ENCODE measurements at regions not wholly inside any gene's neighbourhood (a gene's known extent, or its start where the extent isn't known, plus 50 kb on each side); places are given as distances from the start of the nearest gene placed in this dataset.
"Not testable (repeated sequence)": the region's sequence is repeated elsewhere in the genome, so short reads cannot be mapped to it uniquely, and the experiment has no call there.

DNA sequence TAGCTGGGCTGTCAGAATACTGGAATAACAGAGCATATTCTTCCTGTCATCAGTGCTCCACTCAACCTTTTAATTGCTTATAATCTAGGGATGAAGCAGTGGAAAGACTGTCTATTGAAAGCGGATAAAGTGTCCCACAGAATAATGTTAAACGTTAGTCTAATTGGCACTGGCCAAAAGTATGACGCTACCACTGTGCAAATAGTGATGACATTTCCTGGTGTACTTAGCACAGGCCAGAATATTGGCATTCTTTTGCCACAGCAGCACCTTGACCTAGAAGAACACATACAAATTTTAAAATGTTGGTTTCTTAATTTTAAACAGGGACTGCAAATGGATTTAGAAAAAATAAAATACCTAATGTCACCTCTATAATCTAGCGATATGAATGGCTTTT, 635.2 kb upstream of the SPANXN1 start:
- Histone ChIP-seq H3K9me3 (ENCODE audit: control insufficient read depth in 1 of 2, insufficient read depth in 1 of 2, low read length in 2 of 2) (no peaks in the 10 kb centered on the region), H3K27me3 (ENCODE audit: control insufficient read depth in 1 of 2, insufficient read depth in 2 of 2, low read length in 2 of 2) (no peaks in the 10 kb centered on the region), H3K4me3 (ENCODE audit: low read length) (no peak overlapping the region), H3K4me1 (ENCODE audit: insufficient read depth, low read length) (no peaks in the 10 kb centered on the region), H3K27ac (ENCODE audit: low read depth in 1 of 2, low read length in 2 of 2) (no peak overlapping the region), H3K36me3 (ENCODE audit: insufficient read depth, low read length) (no peaks in the 10 kb centered on the region)
- Mint-ChIP-seq H3K9me3 (no peaks in the 10 kb centered on the region), H3K36me3 (ENCODE audit: low read depth) (no peaks in the 10 kb centered on the region), H3K4me3 (no peak overlapping the region), H3K27me3 (no peaks in the 10 kb centered on the region), H3K4me1 (ENCODE audit: low read depth) (no peaks in the 10 kb centered on the region), H3K27ac (no peak overlapping the region)
- TF ChIP-seq CTCF (IDR thresholded peaks at IDR 0.05) = no peak
- intact Hi-C loops (cut with DNase I, micrococcal nuclease) = no loop called here
- DNase-seq (no peak), ATAC-seq (ENCODE audit: poor library complexity) (no peak)
- ChIA-PET CTCF (no interaction called here), POLR2A (no interaction called here)

DNA sequence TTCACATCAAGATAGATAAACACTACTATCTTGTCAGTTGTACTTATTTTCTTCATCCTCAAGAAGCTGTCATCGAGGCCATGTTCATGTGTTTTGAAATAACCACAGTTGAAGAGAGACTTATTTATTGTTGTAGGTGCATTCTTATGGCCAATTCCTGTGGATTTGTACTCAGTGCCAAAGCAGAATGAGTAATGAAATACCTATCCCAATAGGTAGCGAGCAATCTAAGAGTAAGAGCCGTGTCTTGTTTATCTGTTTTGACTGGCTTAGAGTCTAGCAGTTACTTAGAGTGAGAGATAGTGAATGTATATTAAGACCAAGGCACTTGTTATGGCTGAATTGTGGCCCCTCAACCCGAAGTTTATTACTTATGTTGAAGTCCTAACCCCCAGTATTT, 631.0 kb upstream of the SPANXN1 start:
- H3K4me3 Mint-ChIP-seq = no peak overlapping the region
- DNase-seq (no peak), ATAC-seq (ENCODE audit: poor library complexity) (no peak)

GRCh38 chrX:144627947-144628346, 619.4 kb upstream of the SPANXN1 start:
- Mint-ChIP-seq H3K27ac (no peak overlapping the region), H3K4me3 (no peak overlapping the region), H3K27me3 (no peaks in the 10 kb centered on the region), H3K36me3 (ENCODE audit: low read depth) (no peaks in the 10 kb centered on the region), H3K4me1 (ENCODE audit: low read depth) (no peaks in the 10 kb centered on the region), H3K9me3 (peaks cover 4% of the 10 kb centered on the region)
- Histone ChIP-seq H3K27ac (ENCODE audit: low read depth in 1 of 2, low read length in 2 of 2) (no peak overlapping the region), H3K9me3 (ENCODE audit: control insufficient read depth in 1 of 2, insufficient read depth in 1 of 2, low read length in 2 of 2) (peaks cover 0 to 4% of the 10 kb centered on the region in 2 experiments), H3K27me3 (ENCODE audit: control insufficient read depth in 1 of 2, insufficient read depth in 2 of 2, low read length in 2 of 2) (no peaks in the 10 kb centered on the region), H3K4me1 (ENCODE audit: insufficient read depth, low read length) (no peaks in the 10 kb centered on the region), H3K36me3 (ENCODE audit: insufficient read depth, low read length) (no peaks in the 10 kb centered on the region), H3K4me3 (ENCODE audit: low read length) (no peak overlapping the region)
- CTCF ChIA-PET = no interaction called here
- ATAC-seq (ENCODE audit: poor library complexity) (no peak), DNase-seq (no peak)
- TF ChIP-seq CTCF (IDR thresholded peaks at IDR 0.05) = no peak
- POLR2A ChIA-PET = no interaction called here
- intact Hi-C loops (cut with DNase I, micrococcal nuclease) = no loop called here

More for the DNA sequence above, 631.0 kb upstream of the SPANXN1 start:
- H3K9me3 ChIP-seq (ENCODE audit: control insufficient read depth in 1 of 2, insufficient read depth in 1 of 2, low read length in 2 of 2) = no peaks in the 10 kb centered on the region
- H3K4me3 ChIP-seq (ENCODE audit: low read length) = no peak overlapping the region
- CTCF ChIA-PET = no interaction called here
- intact Hi-C loops (cut with DNase I, micrococcal nuclease) = no loop called here
- H3K27ac ChIP-seq (ENCODE audit: low read depth in 1 of 2, low read length in 2 of 2) = no peak overlapping the region
- no peaks in the 10 kb centered on the region for H3K4me1 ChIP-seq (ENCODE audit: insufficient read depth, low read length)
- no peaks in the 10 kb centered on the region for H3K4me1 Mint-ChIP-seq (ENCODE audit: low read depth)
- no peaks in the 10 kb centered on the region for H3K36me3 ChIP-seq (ENCODE audit: insufficient read depth, low read length)
- no peak overlapping the region for H3K27ac Mint-ChIP-seq
- H3K36me3 Mint-ChIP-seq (ENCODE audit: low read depth) = no peaks in the 10 kb centered on the region
- no peak for TF ChIP-seq CTCF (IDR thresholded peaks at IDR 0.05)
- no peaks in the 10 kb centered on the region for H3K27me3 Mint-ChIP-seq
- no peaks in the 10 kb centered on the region for H3K27me3 ChIP-seq (ENCODE audit: control insufficient read depth in 1 of 2, insufficient read depth in 2 of 2, low read length in 2 of 2)
- POLR2A ChIA-PET = no interaction called here
- H3K9me3 Mint-ChIP-seq = no peaks in the 10 kb centered on the region

GRCh38 chrX:144634451-144634850, 612.9 kb upstream of the SPANXN1 start:
- H3K36me3 Mint-ChIP-seq (ENCODE audit: low read depth); H3K4me1 ChIP-seq (ENCODE audit: insufficient read depth, low read length); POLR2A ChIA-PET; H3K27ac Mint-ChIP-seq; ATAC-seq (ENCODE audit: poor library complexity); H3K27ac ChIP-seq (ENCODE audit: low read depth in 1 of 2, low read length in 2 of 2); H3K27me3 ChIP-seq (ENCODE audit: control insufficient read depth in 1 of 2, insufficient read depth in 2 of 2, low read length in 2 of 2); H3K9me3 ChIP-seq (ENCODE audit: control insufficient read depth in 1 of 2, insufficient read depth in 1 of 2, low read length in 2 of 2); intact Hi-C loops (cut with DNase I, micrococcal nuclease); H3K4me1 Mint-ChIP-seq (ENCODE audit: low read depth); H3K4me3 Mint-ChIP-seq; H3K36me3 ChIP-seq (ENCODE audit: insufficient read depth, low read length); DNase-seq; CTCF ChIA-PET; H3K27me3 Mint-ChIP-seq; H3K9me3 Mint-ChIP-seq; H3K4me3 ChIP-seq (ENCODE audit: low read length): not testable (repeated sequence)

All from CD4-positive, alpha-beta T cell (primary cell).